Mucosa of descending colon (tissue), 3 donors: ENCODE measurements at regions not wholly inside any gene's neighbourhood (a gene's known extent, or its start where the extent isn't known, plus 50 kb on each side); places are given as distances from the start of the nearest gene placed in this dataset.

Experiments
- ATAC-seq: fragments of 200-7000 bp; cut with Tn5 transposase; one replicate; pipeline ENCODE4 v1.9.1; 2020; ENCODE audit warnings: mild to moderate bottlenecking, moderate library complexity
- DNase-seq, 3 donors: peaks; one replicate each; pipeline ENCODE4 v3.0.0-alpha.2; 2020
- H3K36me3 ChIP-seq: fragments of 200-600 bp; one replicate; pipeline ENCODE4 v1.8.0; 2021; ENCODE audit warnings: low read depth, mild to moderate bottlenecking
- H3K4me1 ChIP-seq: fragments of 200-600 bp; one replicate; pipeline ENCODE4 v1.8.0; 2021; ENCODE audit warnings: low read depth, mild to moderate bottlenecking
- H3K4me3 ChIP-seq: fragments of 200-600 bp; one replicate; pipeline ENCODE4 v1.8.0; 2021; ENCODE audit warnings: mild to moderate bottlenecking
- H3K9me3 ChIP-seq: fragments of 200-600 bp; one replicate; pipeline ENCODE4 v1.8.0; 2021; ENCODE audit warnings: mild to moderate bottlenecking
- intact Hi-C, 2 donors: fragments of 100-400 bp; cut with DNase I in 1 of 2; cut with micrococcal nuclease in 1 of 2; formaldehyde crosslinking; loops; one replicate each; pipeline versions ENCODE4 v1.11.0 to v1.11.1; 2022; cut with DNase I, micrococcal nuclease
- TF ChIP-seq, protein P1 (sequence below): fragments of 200-600 bp; IDR thresholded peaks from one replicate; pipeline ENCODE4 v1.8.0; 2022; ENCODE audit warnings: antibody characterized with exemption, mild to moderate bottlenecking
- donor health status: DM: no; HTN: no; CAD: no; lungs with moderate emphysema.
- donor health status: DM: no; HTN: no; CAD: no.
- donor health status: DM: no; HTN: yes; CAD: no.

- Histone ChIP-seq H3K4me1 (no peaks in the 10 kb centered on the region), H3K4me3 (no peak overlapping the region), H3K36me3 (no peaks in the 10 kb centered on the region), H3K9me3 (no peaks in the 10 kb centered on the region)
- no peak for DNase-seq
- TF ChIP-seq, protein P1, sequence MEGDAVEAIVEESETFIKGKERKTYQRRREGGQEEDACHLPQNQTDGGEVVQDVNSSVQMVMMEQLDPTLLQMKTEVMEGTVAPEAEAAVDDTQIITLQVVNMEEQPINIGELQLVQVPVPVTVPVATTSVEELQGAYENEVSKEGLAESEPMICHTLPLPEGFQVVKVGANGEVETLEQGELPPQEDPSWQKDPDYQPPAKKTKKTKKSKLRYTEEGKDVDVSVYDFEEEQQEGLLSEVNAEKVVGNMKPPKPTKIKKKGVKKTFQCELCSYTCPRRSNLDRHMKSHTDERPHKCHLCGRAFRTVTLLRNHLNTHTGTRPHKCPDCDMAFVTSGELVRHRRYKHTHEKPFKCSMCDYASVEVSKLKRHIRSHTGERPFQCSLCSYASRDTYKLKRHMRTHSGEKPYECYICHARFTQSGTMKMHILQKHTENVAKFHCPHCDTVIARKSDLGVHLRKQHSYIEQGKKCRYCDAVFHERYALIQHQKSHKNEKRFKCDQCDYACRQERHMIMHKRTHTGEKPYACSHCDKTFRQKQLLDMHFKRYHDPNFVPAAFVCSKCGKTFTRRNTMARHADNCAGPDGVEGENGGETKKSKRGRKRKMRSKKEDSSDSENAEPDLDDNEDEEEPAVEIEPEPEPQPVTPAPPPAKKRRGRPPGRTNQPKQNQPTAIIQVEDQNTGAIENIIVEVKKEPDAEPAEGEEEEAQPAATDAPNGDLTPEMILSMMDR: no peak
- ATAC-seq: no peak
- intact Hi-C loops: no loop called here
Measured at GRCh38 chr11:15481871-15482270, 367.1 kb downstream of the INSC start.

DNA sequence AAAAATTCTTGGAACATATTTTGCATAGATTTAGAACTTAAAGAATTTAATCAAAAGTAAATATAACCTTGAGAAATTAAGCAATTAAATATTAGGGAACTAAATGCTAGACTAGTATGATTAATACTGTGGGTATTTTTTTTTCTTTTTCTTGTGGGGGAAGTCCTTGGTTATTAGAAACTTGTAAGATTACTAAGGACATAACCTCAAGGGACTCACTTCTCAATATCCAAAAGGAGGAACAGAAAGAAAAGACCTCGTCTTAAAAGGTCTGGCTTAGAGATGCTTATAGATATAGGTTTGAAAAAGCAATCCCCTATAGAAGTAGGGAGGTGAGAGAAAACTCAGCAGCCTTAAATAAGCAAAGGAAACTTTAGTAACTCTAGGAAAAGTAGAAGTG lies 368.5 kb downstream of the INSC start:
- TF ChIP-seq, protein P1: no peak
- ATAC-seq (no peak), DNase-seq (no peak)
- no peaks in the 10 kb centered on the region for H3K4me1 ChIP-seq
- no peaks in the 10 kb centered on the region for H3K36me3 ChIP-seq
- no peaks in the 10 kb centered on the region for H3K9me3 ChIP-seq
- no peak overlapping the region for H3K4me3 ChIP-seq
- intact Hi-C loops: no loop called here

GRCh38 chr11:15484398-15484797 lies 369.7 kb downstream of the INSC start:
- no peak for DNase-seq

DNA sequence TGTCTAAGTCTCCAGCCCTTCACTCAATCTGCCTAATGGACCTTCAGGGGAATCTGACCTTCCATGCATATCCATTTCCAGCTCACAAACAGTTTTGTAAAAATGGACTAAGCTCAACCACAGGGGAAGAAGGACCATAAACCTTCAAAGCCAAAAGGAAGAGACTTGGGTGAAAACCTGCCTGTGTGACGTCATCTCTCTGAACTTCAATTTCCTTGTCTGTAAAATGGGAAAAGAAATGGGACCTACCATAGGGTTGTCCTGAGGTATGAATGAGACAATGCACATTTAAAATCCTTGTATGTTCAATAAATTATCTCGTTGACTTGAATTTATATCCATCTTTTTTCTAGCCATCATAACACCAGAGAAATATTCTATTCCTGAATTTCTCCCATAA lies 370.7 kb downstream of the INSC start:
- intact Hi-C loops: no loop called here
- DNase-seq (no peak), ATAC-seq (no peak)
- Histone ChIP-seq H3K9me3 (no peaks in the 10 kb centered on the region), H3K36me3 (no peaks in the 10 kb centered on the region), H3K4me3 (no peak overlapping the region), H3K4me1 (no peaks in the 10 kb centered on the region)
- TF ChIP-seq, protein P1: no peak

More at GRCh38 chr11:15484398-15484797, 369.7 kb downstream of the INSC start:
- no peaks in the 10 kb centered on the region for H3K9me3 ChIP-seq
- intact Hi-C loops: no loop called here
- no peak overlapping the region for H3K4me3 ChIP-seq
- TF ChIP-seq, protein P1: no peak
- ATAC-seq: no peak
- H3K4me1 ChIP-seq: no peaks in the 10 kb centered on the region
- H3K36me3 ChIP-seq: no peaks in the 10 kb centered on the region

DNA sequence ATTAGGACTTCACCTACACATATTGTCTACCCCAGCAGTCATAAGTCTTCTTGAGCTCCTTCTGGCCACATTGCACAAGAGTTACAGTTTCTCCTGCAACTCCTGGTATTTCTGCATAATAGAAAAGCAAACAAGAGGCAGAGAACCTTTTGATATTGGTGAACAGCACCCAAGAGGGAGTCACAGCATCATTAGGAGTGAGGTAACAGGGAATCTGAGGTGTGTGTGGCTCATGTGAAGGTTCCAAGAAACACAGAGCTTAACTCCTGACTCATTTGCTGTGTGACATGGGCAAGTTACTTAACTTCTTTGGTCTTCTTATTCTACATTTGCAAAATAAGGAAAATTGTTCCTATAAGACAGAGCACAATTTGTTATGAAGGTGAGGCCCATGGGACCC lies 374.6 kb downstream of the INSC start:
- intact Hi-C loops: no loop called here
- ATAC-seq (no peak), DNase-seq (no peak)
- no peaks in the 10 kb centered on the region for H3K4me1 ChIP-seq
- no peaks in the 10 kb centered on the region for H3K36me3 ChIP-seq
- H3K4me3 ChIP-seq: no peak overlapping the region
- H3K9me3 ChIP-seq: no peaks in the 10 kb centered on the region
- TF ChIP-seq, protein P1: no peak

DNA sequence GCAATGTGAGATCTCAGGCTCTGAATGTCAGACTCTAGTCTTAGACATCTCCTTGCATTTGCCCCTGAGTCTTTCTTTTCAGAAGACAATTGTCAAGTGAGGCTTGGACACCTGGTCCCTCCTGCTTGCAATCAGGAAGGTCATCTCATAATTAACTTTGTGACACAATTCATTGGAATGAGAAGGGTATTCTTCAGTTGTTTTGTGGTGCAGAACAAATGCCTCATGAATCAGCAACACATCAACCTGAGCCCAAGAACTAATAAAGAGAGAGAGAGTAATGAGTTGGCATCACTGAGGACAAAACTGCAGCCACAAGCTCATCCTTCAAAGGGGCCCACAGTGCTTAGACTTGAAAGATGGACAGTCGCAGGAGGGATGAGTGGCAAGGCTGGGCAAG lies 375.8 kb downstream of the INSC start:
- ATAC-seq: no peak
- no peaks in the 10 kb centered on the region for H3K9me3 ChIP-seq
- no peaks in the 10 kb centered on the region for H3K4me1 ChIP-seq
- H3K36me3 ChIP-seq: no peaks in the 10 kb centered on the region
- TF ChIP-seq, protein P1: no peak
- intact Hi-C loops: no loop called here
- H3K4me3 ChIP-seq: no peak overlapping the region
- no peak for DNase-seq
